Inflammatory macrophage (primary cell): ENCODE measurements at regions not wholly inside any gene's neighbourhood (a gene's known extent, or its start where the extent isn't known, plus 50 kb on each side); places are given as distances from the start of the nearest gene placed in this dataset.

ENCODE experiments used
- DNase-seq, 2 donors: peaks; one replicate each; pipeline ENCODE4 v3.0.0-alpha.2; 2020 to 2022

DNA sequence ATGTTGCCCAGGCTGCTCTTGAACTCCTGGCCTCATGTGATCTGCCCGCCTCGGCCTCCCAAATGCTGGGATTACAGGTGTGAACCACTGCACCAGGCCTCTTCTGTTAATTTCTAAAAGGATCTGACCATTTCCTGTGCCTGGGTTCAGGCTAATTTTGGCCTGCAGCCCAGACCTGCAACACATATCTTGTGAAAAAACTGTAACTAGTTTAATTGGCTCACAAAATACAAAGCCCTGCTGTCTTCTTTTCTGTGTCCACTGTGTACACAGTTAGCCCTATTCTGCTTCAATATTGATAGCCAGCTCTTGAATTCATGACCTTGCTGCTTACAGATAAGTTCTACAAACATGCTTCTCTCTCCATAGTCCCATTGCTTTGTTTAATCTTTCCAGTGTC is 753.5 kb downstream of the PDHA2 start:
- DNase-seq, result no peak

DNA sequence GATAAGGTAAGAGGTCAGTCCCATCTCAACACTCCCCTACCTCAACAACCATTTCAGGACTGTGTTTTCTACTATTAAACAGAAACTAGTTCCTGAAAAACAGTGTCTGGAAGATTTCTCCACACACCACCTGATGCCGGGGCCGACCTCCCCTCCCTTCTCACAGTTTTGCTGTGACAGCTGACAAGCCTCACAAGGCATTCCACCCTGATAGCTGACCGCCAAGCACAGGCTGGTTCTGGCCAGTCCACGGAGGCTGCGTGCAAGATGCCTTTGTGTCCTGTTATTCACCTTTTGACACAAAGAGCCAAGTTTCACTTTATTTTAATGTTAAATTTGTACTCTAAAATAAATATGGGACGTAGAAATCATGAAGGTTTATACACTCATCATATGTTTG is 758.6 kb downstream of the PDHA2 start:
- no peak for DNase-seq

DNA sequence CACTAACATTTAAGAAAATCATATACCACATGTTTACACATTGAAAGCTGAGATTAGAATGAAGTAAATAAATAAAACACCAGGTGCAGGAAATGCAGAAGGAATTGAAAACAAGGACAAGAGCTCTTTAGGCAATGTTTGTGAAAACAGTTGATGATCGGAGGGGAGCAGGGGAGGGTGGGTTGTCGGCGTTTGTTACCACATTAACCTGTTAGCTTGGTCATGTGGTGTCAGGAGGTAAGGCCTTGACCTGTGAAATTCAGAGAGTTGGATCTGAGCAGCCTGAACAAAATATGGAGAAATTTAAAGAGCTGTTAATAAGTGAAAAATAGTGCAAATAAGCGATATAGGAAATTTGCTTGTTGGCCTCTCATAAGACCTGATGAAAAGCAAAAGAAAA is 759.9 kb downstream of the PDHA2 start:
- no peak for DNase-seq

DNA sequence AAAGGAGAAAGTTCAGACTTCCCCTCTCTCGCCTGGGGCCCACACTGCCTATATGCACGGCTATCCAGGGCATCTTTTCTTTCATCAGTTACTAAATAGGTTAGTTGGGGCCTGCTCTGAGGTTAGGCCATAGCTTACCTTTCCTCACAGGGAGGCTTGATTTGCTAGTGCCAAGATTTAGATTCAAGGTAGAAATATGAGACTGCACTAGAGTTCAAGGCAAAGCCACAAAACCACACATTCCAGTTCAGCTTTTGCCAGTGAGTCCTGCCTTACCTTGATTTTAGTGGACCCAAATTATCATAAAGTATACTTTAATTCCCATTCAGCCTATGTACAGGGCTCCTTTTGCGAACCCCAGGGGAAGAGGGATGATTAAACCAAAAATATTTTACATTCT is 762.8 kb downstream of the PDHA2 start:
- DNase-seq, result no peak

DNA sequence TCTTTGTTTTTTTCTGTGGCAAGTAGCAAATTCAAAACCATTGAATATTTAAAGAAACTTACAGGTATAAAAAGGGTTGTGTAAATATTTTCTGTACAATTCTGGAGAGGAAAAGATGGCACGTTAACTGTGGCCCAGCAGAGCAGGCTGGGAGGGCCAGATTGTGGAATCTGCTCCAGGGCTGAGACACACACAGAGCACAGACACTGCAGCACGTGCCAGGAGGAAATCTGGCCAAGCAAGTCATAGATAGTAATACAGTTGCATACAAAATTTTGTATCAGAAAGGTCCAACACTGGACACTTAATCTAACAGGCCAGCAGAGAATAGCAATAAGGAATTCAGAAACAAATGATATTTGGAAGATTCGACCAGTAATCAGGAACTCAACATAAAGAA is 763.7 kb downstream of the PDHA2 start:
- no peak for DNase-seq

DNA sequence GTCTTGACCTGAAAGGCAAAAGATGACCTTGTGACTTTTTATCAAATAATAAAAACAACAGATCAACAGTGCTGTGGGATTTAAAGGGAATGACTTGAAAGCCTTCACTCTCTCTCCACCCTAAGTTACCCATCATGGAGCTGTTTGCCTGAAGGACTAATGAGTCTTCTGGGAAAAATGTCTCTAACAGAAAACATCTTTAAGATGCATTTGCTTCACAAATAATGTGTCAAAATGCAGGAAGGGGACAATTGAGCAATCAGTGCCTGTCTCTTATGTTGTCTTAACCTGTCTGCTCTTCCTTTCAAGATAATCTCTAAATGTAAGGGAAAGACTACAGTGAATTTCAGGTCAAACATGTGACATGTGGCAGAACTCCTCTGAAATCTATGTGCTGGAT is 766.6 kb downstream of the PDHA2 start:
- no peak for DNase-seq

DNA sequence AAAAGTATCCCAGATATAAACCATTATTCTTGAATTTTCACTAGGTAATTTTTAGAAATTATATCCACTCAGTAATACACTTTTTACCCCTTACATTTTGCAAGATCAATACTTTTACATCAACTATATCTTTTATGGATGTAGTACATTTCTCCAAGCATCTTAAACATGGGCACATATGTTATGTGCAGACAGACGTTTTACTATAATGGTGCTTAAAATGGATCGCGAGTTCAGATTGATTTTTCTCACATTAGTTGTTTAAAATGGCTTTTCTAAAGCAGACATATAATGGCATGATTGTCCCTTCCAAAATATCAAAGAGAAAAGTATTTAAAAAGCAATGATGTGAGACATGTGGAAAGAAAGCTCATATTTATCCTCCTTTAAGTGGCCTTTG is 786.1 kb downstream of the PDHA2 start:
- no peak for DNase-seq

DNA sequence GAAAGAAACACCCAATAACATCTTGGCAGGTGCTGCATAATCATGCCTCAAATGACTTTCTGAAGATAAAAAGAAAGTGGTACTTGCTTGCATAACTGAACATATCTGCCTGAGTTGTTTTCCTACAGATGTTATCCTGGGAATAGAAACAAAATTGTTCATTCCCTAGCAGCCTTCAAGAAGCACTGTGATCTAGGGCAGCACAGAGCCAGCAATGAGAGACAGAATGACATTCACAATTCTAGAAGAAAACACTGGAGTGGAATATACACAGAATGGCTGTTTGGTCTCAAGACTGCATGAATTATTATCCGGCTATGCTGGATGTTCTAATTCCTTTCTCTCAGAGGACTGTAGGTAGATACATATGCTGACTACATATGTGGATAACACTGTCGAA is 790.9 kb downstream of the PDHA2 start:
- DNase-seq, result no peak

DNA sequence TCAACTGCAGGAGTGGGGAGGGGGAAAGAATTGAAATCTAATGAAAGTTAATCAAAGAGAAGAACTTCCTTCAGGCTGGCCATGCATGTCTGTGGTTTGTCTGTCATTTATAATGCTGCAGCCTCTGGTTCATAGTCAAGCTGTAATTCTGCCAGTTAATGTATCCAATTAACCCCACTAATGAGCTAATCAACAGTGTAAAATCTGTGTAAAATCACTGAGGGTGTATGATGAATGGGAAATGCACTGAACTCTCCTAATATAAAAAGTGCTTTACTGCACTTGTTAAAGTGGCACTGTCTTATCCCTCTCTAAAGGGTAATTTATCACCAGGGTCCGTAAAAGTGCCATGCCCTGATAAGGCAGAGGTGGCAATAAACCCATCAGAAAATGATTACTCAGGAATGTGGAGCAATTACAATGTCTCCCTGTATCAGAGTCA is 798.1 kb downstream of the PDHA2 start:
- no peak for DNase-seq

DNA sequence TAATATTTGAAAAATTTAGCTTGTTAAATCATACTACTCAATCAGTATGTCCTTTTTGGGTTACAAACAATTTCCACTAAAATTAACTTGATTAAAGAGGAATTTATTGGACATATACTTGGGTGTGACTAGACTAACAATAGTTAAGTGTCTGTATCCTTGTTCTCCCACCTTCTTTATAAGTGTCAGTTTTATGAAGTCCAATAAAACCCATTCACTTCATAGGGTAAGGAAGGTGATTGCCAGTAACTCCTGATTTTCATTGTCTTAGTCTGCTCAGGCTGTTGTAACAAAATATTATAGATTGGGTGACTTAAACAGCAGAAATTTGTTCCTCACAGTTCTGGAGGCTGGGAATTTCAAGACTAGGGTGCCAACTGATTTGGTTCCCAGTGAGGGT is 800.0 kb downstream of the PDHA2 start:
- DNase-seq, result no peak

DNA sequence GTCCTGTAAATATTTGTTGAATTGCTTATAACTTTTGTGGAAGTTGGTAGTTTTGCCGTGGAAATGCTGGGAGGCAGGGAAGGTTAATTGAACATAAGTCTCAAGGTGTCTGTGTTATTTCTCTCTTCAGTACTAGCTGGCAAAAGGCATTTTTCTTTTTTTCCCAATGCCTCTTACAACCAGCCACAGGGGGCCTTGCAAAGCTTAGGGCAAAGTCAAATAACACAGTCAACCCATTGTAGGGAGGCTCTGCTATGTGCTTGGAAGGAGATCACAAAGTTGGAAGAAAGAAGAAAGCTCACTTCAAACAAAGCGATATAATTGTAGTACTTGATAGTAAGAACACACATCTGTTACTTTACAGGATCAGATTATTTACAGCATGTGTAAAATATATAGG is 802.6 kb downstream of the PDHA2 start:
- DNase-seq, result no peak

DNA sequence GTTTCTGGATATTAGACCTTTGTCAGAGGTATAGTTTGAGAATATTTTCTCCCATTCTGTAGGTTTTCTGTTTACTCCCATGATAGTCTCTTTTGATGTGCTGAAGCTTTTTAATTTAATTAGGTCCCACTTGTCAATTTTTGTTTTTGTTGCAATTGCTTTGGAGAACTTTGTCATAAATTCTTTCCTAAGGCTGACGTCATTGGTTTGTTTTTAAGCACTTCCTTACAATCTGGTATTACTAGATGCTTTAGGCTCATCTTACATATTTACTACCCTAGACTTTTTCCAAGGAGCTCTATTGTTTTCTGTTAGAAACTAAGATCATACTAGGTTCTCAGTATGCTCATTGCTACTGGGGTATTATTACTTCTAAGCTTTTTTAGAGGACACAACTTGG is 806.3 kb downstream of the PDHA2 start:
- DNase-seq, result no peak

DNA sequence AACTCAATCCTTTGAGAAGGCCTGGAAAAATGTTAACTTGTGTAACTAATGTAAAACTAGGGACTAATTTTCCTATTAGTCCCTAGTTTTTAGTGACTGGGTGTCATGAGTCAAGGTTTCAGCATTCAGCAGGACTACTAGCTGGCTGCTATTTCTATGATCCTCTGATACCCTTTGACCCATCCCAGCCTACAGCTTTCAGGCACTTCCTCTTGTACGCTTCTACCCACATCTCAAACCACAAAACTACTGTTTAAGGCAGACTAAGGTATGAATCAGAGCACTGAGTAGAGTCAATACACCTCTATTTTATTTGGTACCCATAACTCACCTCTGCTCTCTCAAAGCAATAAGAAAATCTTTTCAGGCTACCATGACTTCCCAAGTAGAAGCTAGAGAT is 809.6 kb downstream of the PDHA2 start:
- DNase-seq, result peak in 1 of 2 donors; percentile 9

DNA sequence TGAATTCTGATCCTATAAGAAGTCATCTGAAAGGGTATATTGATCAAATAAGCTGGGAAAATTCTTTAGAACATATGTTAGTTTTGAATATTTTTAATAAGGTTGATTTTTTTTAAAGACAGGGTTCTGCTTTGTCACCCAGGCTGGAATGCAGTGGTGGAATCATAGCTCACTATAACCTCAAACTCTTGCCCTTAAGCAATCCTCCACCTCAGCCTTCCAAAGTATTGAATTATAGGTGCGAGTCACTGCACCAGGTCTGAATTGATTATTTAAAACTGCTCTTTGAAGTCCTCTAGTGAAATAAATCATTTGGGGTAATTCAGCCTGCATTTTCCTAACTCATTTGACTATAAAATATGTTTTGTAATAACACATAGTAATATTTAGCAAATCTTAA is 812.3 kb downstream of the PDHA2 start:
- no peak for DNase-seq

DNA sequence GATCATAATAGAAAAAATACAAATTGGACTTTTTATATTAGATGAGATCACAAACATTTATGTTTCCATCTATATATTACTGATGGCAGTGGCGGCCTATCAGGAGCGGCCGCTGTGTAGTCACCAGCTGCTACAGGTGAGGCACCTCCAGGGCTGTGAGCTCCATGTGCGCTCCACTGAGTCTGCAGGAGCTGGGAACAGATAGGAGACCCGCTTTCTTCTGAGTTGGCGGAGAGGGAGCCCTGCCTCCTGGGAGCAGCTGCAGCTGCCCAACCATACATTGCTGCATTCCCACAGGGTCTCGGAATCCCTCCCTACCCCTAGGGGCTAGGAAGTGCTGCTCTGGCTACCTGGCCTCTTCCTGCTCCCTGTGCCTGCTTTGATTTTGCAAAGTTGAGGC is 812.9 kb downstream of the PDHA2 start:
- DNase-seq, result no peak

DNA sequence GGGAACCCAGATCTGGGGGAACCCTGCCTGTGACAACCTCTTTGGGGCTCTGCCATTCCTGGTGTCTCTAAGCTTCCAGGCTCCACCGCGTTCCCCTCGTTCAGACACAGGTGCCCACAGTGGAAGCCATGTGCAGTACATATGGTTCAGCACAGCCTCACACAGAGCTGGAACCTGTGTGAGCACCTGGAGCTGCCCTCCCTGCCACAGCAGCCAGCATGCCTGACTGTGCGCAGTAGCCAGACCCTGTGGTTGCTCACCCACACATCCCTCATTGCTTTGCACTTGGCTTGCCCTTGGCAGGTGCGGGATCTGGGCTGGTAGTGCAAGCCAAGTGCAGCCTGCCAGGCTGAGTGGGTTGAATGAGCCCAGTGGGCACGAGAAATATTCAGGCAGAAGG is 814.2 kb downstream of the PDHA2 start:
- DNase-seq, result no peak

DNA sequence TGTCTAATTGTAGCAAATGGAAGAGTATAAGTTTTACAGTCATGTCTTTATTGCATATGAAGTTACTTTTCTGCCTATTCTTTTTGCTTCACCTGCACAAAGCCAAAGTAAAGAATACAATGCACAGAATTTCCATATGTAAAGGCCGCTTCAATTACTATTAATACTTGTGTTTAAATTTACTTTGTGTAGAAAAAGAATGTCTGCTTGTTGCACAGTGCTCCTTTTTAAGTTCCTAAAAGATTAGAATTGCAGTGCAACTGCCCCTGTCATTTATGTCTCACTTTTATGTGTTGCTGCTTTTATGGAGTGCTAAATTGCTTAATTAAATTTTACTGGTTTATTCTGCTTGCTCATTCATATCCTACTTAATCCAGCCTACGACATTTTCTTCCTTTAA is 830.5 kb downstream of the PDHA2 start:
- no peak for DNase-seq

DNA sequence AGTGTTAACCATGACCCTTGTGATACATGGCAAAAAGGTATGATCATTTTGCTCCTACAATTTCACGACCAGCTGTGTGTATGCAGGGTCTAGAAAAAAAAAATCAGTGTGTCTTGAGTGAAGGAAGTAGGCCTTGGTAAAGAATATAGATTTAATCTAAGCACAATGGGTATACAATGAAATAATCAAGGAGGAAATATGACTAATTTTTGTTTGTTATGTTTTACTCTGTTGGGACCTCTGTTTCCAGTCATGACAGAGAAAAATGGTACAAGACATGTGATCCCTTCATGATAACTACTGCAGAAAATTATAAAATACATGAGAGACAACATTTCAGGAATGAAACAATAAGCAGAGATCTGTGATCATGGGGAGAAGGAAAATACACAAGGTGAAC is 835.5 kb downstream of the PDHA2 start:
- DNase-seq, result no peak

DNA sequence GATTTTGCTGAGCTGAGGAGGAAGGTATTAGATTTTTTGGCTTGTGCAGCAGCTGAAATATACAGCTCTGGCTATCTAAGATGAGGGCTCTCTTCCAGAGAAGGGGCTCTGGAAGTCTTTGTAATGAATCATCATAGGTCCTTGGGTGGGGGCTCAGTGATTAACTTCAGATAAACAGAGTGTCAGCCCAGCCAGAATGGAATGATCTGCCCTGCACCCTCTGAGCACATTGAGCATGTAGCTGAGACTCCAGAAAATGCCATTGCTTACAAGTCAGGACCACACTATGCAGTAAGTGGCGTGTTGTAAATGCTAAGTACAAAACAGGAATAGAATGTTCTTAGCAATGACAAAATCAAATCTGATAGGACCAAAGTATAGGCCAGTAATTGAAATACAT is 836.0 kb downstream of the PDHA2 start:
- DNase-seq, result no peak

DNA sequence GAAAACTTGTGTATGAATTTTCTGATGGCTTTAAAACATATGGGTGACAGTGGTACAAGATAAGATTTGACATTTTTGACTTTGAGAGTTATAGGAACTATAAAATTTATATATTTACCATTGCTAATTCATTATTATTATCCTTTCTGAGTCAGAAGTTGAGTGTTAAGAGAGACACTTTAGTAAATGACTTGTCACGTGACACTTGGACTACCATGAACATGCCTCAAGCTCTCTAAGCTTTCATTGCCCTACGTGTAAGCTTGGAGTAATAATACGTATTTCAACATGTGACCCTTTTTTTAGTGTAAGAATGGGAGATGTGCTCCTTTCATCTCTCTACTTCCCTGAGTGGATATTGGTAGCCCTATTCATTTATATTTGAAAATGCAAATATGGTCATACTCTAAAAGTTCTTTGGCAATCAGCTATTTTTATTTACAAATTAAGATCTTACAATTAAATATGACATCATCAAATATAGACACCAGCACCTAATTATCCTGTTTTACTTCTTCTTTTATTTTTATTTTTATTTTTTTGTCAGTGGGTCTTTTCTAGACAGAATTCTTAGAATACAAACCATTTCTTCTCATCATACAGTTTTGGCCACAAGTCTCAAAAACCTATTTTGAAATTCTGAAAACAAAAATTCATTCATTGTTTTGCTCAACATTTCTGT is 837.0 kb downstream of the PDHA2 start:
- DNase-seq, result no peak

DNA sequence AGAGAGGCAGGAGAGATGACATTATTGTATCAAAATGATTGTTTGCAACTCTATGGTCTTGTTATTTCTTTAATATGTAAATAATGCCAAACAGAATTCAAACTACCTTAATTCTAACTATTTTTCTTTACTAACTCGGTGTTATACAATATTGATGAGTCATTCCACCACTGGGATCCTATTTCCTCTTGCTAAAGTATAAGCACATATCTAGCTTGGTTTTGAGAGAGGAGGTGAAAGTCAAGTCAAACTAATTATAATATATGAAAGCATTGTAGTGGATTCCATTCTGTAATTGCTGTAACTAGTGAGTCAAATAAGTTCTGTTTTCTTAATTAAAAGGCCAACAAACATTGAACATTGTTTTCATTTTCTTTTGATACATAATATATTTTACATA is 837.6 kb downstream of the PDHA2 start:
- no peak for DNase-seq

DNA sequence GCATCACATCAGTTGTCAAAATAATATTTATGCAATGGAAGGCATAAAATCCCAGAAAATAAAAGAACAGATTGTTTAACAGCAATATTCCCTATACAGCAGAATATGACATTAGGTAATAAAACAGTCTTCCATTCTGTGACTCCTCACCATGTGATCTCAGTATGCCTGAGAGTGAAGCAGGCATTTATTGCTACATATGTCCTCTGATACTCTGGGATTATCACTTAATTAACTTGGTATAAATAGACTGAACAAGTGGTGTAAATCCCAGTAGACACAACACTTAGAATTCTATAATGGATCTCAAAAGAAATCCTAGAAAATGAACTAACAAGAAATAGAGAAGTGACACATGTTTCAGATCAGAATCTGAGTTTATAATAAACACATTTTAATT is 841.3 kb downstream of the PDHA2 start:
- no peak for DNase-seq

DNA sequence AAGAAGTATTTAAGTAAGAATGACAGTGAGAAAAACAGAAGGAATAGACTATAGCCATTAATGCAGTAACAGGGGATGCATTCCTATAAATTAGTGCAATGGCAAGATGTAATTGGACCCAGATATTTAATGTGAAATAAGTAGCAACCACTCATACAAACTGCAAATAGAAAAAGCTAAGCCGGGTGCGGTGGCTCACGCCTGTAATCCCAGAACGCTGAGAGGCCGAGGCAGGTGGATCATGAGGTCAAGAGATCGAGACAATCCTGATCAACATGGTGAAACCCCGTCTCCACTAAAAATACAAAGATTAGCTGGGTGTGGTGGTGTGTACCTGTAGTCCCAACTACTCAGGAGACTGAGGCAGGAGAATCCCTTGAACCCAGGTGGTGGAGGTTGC is 845.8 kb downstream of the PDHA2 start:
- no peak for DNase-seq

DNA sequence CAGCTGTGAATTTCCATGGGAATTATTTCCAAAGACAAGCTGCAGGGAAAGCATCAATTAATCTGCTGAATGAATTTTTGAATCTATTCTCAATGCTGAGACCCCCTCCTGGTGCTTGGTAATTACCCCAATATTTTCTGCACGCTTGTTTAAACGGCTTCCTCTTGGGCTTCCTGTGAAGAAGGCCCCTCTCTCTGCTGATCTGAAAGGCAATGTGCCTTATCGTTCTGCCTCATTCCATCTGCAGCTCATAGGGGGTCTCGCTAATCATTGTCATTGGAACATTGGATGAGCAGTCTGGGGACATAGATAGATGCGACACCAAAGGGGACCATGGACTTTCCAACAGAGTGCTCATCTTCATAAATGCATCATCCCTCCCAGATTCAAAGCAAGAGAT is 851.6 kb downstream of the PDHA2 start:
- no peak for DNase-seq

DNA sequence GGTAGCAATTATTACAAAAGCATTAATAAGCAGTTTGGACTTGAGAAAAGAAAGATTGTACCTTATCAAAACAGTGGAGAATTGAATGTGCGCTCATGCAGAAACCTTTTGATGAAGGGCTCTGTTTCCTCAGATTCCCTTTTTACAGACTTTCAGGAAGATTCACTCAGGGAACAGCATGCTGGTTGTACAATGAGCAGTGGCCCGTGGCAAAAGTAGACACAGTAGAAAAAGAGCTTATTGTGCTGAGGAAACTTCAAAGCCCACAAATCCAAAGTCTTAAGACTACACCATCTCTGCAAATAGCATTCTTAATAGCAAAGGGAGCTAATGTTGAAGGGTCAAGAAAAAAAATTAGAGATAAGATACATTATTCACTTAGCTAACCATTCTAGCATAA is 858.9 kb downstream of the PDHA2 start:
- no peak for DNase-seq

DNA sequence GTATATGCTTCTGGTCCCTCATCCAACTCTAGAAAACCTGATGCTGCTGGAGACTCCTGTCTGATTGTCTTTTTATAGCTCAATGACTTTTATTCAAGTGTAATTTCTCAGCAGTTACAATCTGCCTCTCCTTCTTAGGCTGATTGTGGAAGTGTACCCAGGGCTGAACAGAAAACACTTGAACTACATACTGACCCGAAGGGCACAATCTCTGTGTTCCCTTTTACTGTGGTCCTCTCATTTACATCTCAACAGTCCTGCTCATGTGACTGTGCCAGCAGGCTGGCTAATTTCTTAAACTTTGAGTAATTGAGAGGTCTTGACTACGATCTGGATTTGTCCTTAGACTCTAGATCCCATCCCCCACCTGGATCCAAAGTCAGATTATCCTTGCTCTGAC is 863.4 kb downstream of the PDHA2 start:
- DNase-seq, result no peak
